ENCODE measurements at regions not wholly inside any gene's neighbourhood (a gene's known extent, or its start where the extent isn't known, plus 50 kb on each side); places are given as distances from the start of the nearest gene placed in this dataset.

DNA sequence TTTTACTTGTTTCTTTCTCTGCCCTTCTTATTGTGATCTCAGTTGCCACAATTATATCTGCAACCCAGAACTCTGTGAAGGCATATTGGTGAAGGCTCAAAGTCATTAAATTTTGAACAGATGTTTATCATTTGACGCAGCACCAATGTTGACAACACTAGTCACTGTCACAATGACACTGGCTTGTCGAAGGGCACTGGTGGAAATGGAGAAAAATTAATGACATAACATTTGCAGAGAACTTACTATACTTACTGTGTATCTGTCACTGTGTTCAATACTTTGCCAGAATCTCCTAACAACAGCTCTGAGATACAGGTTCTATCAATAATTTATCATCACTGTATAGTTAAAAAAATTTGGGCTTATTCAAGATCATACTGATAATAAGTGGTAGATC lies 1213.7 kb downstream of the NCAM2 start:
- Histone ChIP-seq H3K4me3 (ENCODE audit: low read length) (no peak overlapping the region), H3K27me3 (ENCODE audit: control insufficient read depth, insufficient read depth, low read length) (no peaks in the 10 kb centered on the region), H3K4me1 (ENCODE audit: control insufficient read depth, insufficient read depth, low read length) (no peaks in the 10 kb centered on the region), H3K9me3 (ENCODE audit: control insufficient read depth, insufficient read depth, low read length) (peaks cover 4% of the 10 kb centered on the region), H3K36me3 (ENCODE audit: control insufficient read depth, insufficient read depth, low read length) (no peaks in the 10 kb centered on the region), H3K27ac (ENCODE audit: low read length) (no peak overlapping the region)
- Mint-ChIP-seq H3K27ac (no peak overlapping the region), H3K4me3 (no peak overlapping the region), H3K36me3 (peaks cover 13% of the 10 kb centered on the region), H3K27me3 (ENCODE audit: low read depth in 2 of 2) (no peaks in the 10 kb centered on the region), H3K4me1 (no peaks in the 10 kb centered on the region), H3K9me3 (peaks cover 12% of the 10 kb centered on the region in 2 donors)
- ATAC-seq: no peak
- TF ChIP-seq, protein P1, sequence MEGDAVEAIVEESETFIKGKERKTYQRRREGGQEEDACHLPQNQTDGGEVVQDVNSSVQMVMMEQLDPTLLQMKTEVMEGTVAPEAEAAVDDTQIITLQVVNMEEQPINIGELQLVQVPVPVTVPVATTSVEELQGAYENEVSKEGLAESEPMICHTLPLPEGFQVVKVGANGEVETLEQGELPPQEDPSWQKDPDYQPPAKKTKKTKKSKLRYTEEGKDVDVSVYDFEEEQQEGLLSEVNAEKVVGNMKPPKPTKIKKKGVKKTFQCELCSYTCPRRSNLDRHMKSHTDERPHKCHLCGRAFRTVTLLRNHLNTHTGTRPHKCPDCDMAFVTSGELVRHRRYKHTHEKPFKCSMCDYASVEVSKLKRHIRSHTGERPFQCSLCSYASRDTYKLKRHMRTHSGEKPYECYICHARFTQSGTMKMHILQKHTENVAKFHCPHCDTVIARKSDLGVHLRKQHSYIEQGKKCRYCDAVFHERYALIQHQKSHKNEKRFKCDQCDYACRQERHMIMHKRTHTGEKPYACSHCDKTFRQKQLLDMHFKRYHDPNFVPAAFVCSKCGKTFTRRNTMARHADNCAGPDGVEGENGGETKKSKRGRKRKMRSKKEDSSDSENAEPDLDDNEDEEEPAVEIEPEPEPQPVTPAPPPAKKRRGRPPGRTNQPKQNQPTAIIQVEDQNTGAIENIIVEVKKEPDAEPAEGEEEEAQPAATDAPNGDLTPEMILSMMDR (IDR thresholded peaks at IDR 0.05): no peak
- WGBS (ENCODE audit: insufficient coverage): 87% methylated on average over 2 of the region's 2 CpGs
- no peak for DNase-seq
- intact Hi-C loops (cut with micrococcal nuclease): no loop called here

DNA sequence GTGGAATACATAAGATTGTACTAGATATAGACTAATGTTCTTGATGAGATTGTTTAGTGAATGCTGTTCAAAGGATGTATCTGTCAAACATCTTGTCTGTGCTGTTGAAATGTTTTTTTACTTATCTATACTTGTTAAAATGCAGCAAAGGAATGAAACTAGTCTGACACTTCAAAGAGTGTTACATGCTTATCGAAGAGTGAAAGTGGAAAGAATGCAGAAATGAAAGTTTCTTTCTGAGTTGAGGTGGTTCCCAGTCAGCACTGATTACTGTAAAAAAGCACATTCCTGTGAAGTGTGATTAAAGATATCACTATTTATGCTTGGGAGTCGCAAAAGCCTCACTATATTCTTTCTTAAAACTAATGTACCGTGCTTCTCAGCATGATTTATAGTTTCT lies 1225.2 kb downstream of the NCAM2 start:
- Mint-ChIP-seq H3K9me3 (peaks cover 14% of the 10 kb centered on the region in 2 donors), H3K4me3 (no peak overlapping the region), H3K27me3 (ENCODE audit: low read depth in 2 of 2) (no peaks in the 10 kb centered on the region), H3K27ac (no peak overlapping the region), H3K36me3 (no peaks in the 10 kb centered on the region), H3K4me1 (no peaks in the 10 kb centered on the region)
- Histone ChIP-seq H3K27ac (ENCODE audit: low read length) (no peak overlapping the region), H3K4me3 (ENCODE audit: low read length) (no peak overlapping the region), H3K4me1 (ENCODE audit: control insufficient read depth, insufficient read depth, low read length) (no peaks in the 10 kb centered on the region), H3K9me3 (ENCODE audit: control insufficient read depth, insufficient read depth, low read length) (no peaks in the 10 kb centered on the region), H3K27me3 (ENCODE audit: control insufficient read depth, insufficient read depth, low read length) (no peaks in the 10 kb centered on the region), H3K36me3 (ENCODE audit: control insufficient read depth, insufficient read depth, low read length) (no peaks in the 10 kb centered on the region)
- intact Hi-C loops (cut with micrococcal nuclease): no loop called here
- DNase-seq (no peak), ATAC-seq (no peak)
- 67% methylated on average over 1 of the region's 3 CpGs for WGBS (ENCODE audit: insufficient coverage)
- TF ChIP-seq, protein P1 (IDR thresholded peaks at IDR 0.05): no peak

DNA sequence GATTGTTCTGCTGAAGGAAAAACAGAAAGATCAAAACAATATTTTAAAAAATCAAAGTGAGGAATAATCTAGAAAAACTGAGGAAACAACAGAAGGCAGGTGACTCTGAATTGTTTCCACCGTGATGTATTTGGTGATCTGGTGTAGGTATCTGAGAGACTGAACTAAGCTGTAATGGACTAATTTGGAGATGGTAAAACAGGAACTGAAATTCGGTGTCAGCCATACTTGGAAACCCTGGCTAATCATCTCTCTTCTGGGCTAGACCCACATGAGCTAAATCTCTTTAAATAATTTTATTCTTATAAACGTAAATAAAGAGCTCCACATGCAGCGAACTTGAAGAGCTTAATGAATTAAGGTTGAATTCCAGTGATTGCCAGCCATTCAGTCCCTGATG lies 1226.1 kb downstream of the NCAM2 start:
- TF ChIP-seq, protein P1 (IDR thresholded peaks at IDR 0.05): no peak
- no peak overlapping the region for H3K4me3 Mint-ChIP-seq
- no peaks in the 10 kb centered on the region for H3K27me3 Mint-ChIP-seq (ENCODE audit: low read depth in 2 of 2)
- H3K9me3 ChIP-seq (ENCODE audit: control insufficient read depth, insufficient read depth, low read length): no peaks in the 10 kb centered on the region
- DNase-seq: no peak
- H3K27ac Mint-ChIP-seq: no peak overlapping the region
- no peak for ATAC-seq
- WGBS (ENCODE audit: insufficient coverage): 82% methylated on average over 4 of the region's 4 CpGs
- H3K4me1 ChIP-seq (ENCODE audit: control insufficient read depth, insufficient read depth, low read length): no peaks in the 10 kb centered on the region
- intact Hi-C loops (cut with micrococcal nuclease): no loop called here
- no peak overlapping the region for H3K4me3 ChIP-seq (ENCODE audit: low read length)
- H3K4me1 Mint-ChIP-seq: no peaks in the 10 kb centered on the region
- H3K27ac ChIP-seq (ENCODE audit: low read length): no peak overlapping the region
- no peaks in the 10 kb centered on the region for H3K36me3 ChIP-seq (ENCODE audit: control insufficient read depth, insufficient read depth, low read length)
- H3K36me3 Mint-ChIP-seq: no peaks in the 10 kb centered on the region
- no peaks in the 10 kb centered on the region for H3K27me3 ChIP-seq (ENCODE audit: control insufficient read depth, insufficient read depth, low read length)
- H3K9me3 Mint-ChIP-seq: peaks cover 14 to 18% of the 10 kb centered on the region in 2 donors

DNA sequence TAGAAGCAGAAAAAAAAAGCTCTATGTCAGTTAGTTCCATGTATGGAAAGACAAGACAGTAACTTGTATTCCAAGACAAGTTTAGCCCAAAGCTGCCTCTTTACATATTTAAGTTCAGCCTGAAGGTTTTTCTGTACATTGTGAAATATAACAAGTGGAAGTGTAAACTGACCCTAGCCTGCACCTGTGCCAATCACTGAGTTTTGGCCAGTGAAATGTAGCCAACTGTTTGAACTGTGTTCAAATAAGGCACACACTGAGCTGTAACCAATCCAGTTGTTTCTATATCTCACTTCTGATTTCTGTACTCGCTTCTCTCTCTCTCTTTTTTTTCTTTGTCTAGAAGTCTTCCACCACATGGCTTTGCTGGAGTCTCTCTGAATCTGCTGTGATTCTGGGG lies 1227.1 kb downstream of the NCAM2 start:
- H3K9me3 ChIP-seq (ENCODE audit: control insufficient read depth, insufficient read depth, low read length): no peaks in the 10 kb centered on the region
- no peaks in the 10 kb centered on the region for H3K4me1 Mint-ChIP-seq
- peaks cover 14 to 18% of the 10 kb centered on the region in 2 donors for H3K9me3 Mint-ChIP-seq
- ATAC-seq (no peak), DNase-seq (no peak)
- TF ChIP-seq, protein P1 (IDR thresholded peaks at IDR 0.05): no peak
- H3K27ac ChIP-seq (ENCODE audit: low read length): no peak overlapping the region
- H3K4me3 ChIP-seq (ENCODE audit: low read length): no peak overlapping the region
- H3K27me3 Mint-ChIP-seq (ENCODE audit: low read depth in 2 of 2): no peaks in the 10 kb centered on the region
- H3K27ac Mint-ChIP-seq: no peak overlapping the region
- H3K4me3 Mint-ChIP-seq: no peak overlapping the region
- H3K27me3 ChIP-seq (ENCODE audit: control insufficient read depth, insufficient read depth, low read length): no peaks in the 10 kb centered on the region
- WGBS (ENCODE audit: insufficient coverage): 87% methylated on average over 1 of the region's 1 CpG
- no peaks in the 10 kb centered on the region for H3K36me3 Mint-ChIP-seq
- H3K36me3 ChIP-seq (ENCODE audit: control insufficient read depth, insufficient read depth, low read length): no peaks in the 10 kb centered on the region
- no peaks in the 10 kb centered on the region for H3K4me1 ChIP-seq (ENCODE audit: control insufficient read depth, insufficient read depth, low read length)
- intact Hi-C loops (cut with micrococcal nuclease): no loop called here

All from natural killer cell (primary cell).